GM18951 (cell line): ENCODE measurements at regions not wholly inside any gene's neighbourhood (a gene's known extent, or its start where the extent isn't known, plus 50 kb on each side); places are given as distances from the start of the nearest gene placed in this dataset.
A peak's percentile ranks its signal among the peaks of the same experiment; 100 is the strongest.

ENCODE experiments used
- POLR2A ChIP-seq: IDR thresholded peaks from 4 replicates; pipeline ENCODE4 v1.6.1; 2011; ENCODE audit warnings: mild to moderate bottlenecking; ENCODE audit not compliant: insufficient read length, insufficient read depth; ENCODE audit errors: extremely low read depth
- in situ Hi-C: fragments of 300-500 bp; cut with MboI; formaldehyde crosslinking; loops from one replicate; pipeline ENCODE4 v1.12.0; 2022; ENCODE audit warnings: low sequenced_read_pairs, mixed read lengths, inconsistent platforms; ENCODE audit not compliant: unreplicated experiment

- in situ Hi-C loops: loop anchor here (10.0 kb wide), 1 partner anchor 225 kb away; no protein-coding TSS in a partner anchor
- peak; percentile 25 for TF ChIP-seq POLR2A
These were observed 129.6 kb upstream of the SLC1A4 start for GRCh38 chr2:64859312-64860212.

- no peak for TF ChIP-seq POLR2A
- in situ Hi-C loops: loop anchor here (10.0 kb wide), 1 partner anchor 226 kb away; no protein-coding TSS in a partner anchor
These were observed 128.8 kb upstream of the SLC1A4 start for GRCh38 chr2:64860276-64860885.

GRCh38 chr2:64860936-64861335 lies 128.3 kb upstream of the SLC1A4 start:
- TF ChIP-seq POLR2A: no peak
- in situ Hi-C loops: loop anchor here (10.0 kb wide), 1 partner anchor 226 kb away; no protein-coding TSS in a partner anchor

GRCh38 chr2:64861452-64862397 lies 127.5 kb upstream of the SLC1A4 start:
- TF ChIP-seq POLR2A: no peak
- in situ Hi-C loops: loop anchor here (10.0 kb wide), 1 partner anchor 227 kb away; no protein-coding TSS in a partner anchor

GRCh38 chr2:64862623-64863022 lies 126.6 kb upstream of the SLC1A4 start:
- TF ChIP-seq POLR2A: no peak
- in situ Hi-C loops: loop anchor here (10.0 kb wide), 1 partner anchor 228 kb away; no protein-coding TSS in a partner anchor

- in situ Hi-C loops: loop anchor here (10.0 kb wide), 1 partner anchor 228 kb away; no protein-coding TSS in a partner anchor
- TF ChIP-seq POLR2A: no peak
These were observed 125.9 kb upstream of the SLC1A4 start for GRCh38 chr2:64863097-64863820.

GRCh38 chr2:64865073-64865830 lies 123.9 kb upstream of the SLC1A4 start:
- TF ChIP-seq POLR2A: no peak
- in situ Hi-C loops: loop anchor here (10.0 kb wide), 1 partner anchor 230 kb away; no protein-coding TSS in a partner anchor

GRCh38 chr2:64865831-64866345 lies 123.3 kb upstream of the SLC1A4 start:
- in situ Hi-C loops: loop anchor here (10.0 kb wide), 1 partner anchor 231 kb away; no protein-coding TSS in a partner anchor
- TF ChIP-seq POLR2A: no peak

- in situ Hi-C loops: loop anchor here (10.0 kb wide), 1 partner anchor 232 kb away; no protein-coding TSS in a partner anchor
- no peak for TF ChIP-seq POLR2A
These were observed 122.4 kb upstream of the SLC1A4 start for GRCh38 chr2:64866797-64867196.

GRCh38 chr2:64867253-64867996 lies 121.8 kb upstream of the SLC1A4 start:
- in situ Hi-C loops: loop anchor here (10.0 kb wide), 1 partner anchor 233 kb away; no protein-coding TSS in a partner anchor
- TF ChIP-seq POLR2A: no peak
